HEK293T (cell line): ENCODE measurements at regions not wholly inside any gene's neighbourhood (a gene's known extent, or its start where the extent isn't known, plus 50 kb on each side); places are given as distances from the start of the nearest gene placed in this dataset.
"Not testable (repeated sequence)": the region's sequence is repeated elsewhere in the genome, so short reads cannot be mapped to it uniquely, and the experiment has no call there.

Experiments used
- ARNT ChIP-seq: fragments of 450-650 bp; IDR thresholded peaks from 2 replicates; pipeline ENCODE4 v1.6.1; 2017; ENCODE audit warnings: mild to moderate bottlenecking
- BHLHE40 ChIP-seq: fragments of 450-650 bp; IDR thresholded peaks from 2 replicates; pipeline ENCODE4 v1.6.1; 2016; ENCODE audit warnings: mild to moderate bottlenecking, moderate library complexity, borderline replicate concordance
- ELF4 ChIP-seq: fragments of 450-650 bp; IDR thresholded peaks from 2 replicates; pipeline ENCODE4 v1.6.1; 2017; ENCODE audit warnings: antibody characterized with exemption
- FOXA1 ChIP-seq: fragments of 450-650 bp; IDR thresholded peaks from 2 replicates; pipeline ENCODE4 v1.6.1; 2016; ENCODE audit warnings: mild to moderate bottlenecking
- FOXK2 ChIP-seq: fragments of 450-650 bp; IDR thresholded peaks from 2 replicates; pipeline ENCODE4 v1.6.1; 2016; ENCODE audit warnings: mild to moderate bottlenecking
- FOXM1 ChIP-seq: fragments of 450-650 bp; IDR thresholded peaks from 2 replicates; pipeline ENCODE4 v1.6.1; 2017; ENCODE audit warnings: mild to moderate bottlenecking, borderline replicate concordance
- NFRKB ChIP-seq: fragments of 450-650 bp; IDR thresholded peaks from 2 replicates; pipeline ENCODE4 v1.6.1; 2016; ENCODE audit warnings: mild to moderate bottlenecking, moderate library complexity
- SP1 ChIP-seq: fragments of 450-650 bp; IDR thresholded peaks from 2 replicates; pipeline ENCODE4 v1.6.1; 2017
- SUZ12 ChIP-seq: fragments of 450-650 bp; IDR thresholded peaks from 2 replicates; pipeline ENCODE4 v1.6.1; 2016; ENCODE audit warnings: mild to moderate bottlenecking
- TARDBP ChIP-seq: fragments of 450-650 bp; IDR thresholded peaks from 2 replicates; pipeline ENCODE4 v1.6.1; 2016
- TF ChIP-seq, protein P1 (sequence below): fragments of 450-650 bp; IDR thresholded peaks from 2 replicates; pipeline ENCODE4 v1.6.1; 2016

- not testable (repeated sequence) for TF ChIP-seq ELF4, ARNT, SUZ12, SP1, TARDBP, FOXA1, BHLHE40, NFRKB, FOXM1, FOXK2
- TF ChIP-seq, protein P1, sequence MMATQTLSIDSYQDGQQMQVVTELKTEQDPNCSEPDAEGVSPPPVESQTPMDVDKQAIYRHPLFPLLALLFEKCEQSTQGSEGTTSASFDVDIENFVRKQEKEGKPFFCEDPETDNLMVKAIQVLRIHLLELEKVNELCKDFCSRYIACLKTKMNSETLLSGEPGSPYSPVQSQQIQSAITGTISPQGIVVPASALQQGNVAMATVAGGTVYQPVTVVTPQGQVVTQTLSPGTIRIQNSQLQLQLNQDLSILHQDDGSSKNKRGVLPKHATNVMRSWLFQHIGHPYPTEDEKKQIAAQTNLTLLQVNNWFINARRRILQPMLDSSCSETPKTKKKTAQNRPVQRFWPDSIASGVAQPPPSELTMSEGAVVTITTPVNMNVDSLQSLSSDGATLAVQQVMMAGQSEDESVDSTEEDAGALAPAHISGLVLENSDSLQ, result not testable (repeated sequence)
These were observed 170.8 kb downstream of the BRD1 start for GRCh38 chr22:49656883-49657274.
